22Rv1 (cell line): ENCODE measurements at regions not wholly inside any gene's neighbourhood (a gene's known extent, or its start where the extent isn't known, plus 50 kb on each side); places are given as distances from the start of the nearest gene placed in this dataset.

Experiments
- CTCF ChIP-seq: fragments of 450-650 bp; IDR thresholded peaks from 2 replicates; pipeline ENCODE4 v1.5.1; 2017; ENCODE audit warnings: mild to moderate bottlenecking
- ZFX ChIP-seq: fragments of 450-650 bp; IDR thresholded peaks from 2 replicates; pipeline ENCODE4 v1.6.1; 2017; ENCODE audit warnings: antibody characterized with exemption, borderline replicate concordance

- TF ChIP-seq CTCF (no peak), ZFX (no peak)
These were observed 59.4 kb upstream of the JAK1 start for GRCh38 chr1:65025794-65026193.
